HG03575 (cell line): ENCODE measurements at regions not wholly inside any gene's neighbourhood (a gene's known extent, or its start where the extent isn't known, plus 50 kb on each side); places are given as distances from the start of the nearest gene placed in this dataset.
"Not testable (repeated sequence)": the region's sequence is repeated elsewhere in the genome, so short reads cannot be mapped to it uniquely, and the experiment has no call there.

Experiments
- ATAC-seq: cut with Tn5 transposase; IDR thresholded peaks from one replicate; pipeline ENCODE4 v1.9.1; 2021; ENCODE audit not compliant: unreplicated experiment, insufficient number of reproducible peaks, low FRiP score; ENCODE audit errors: extremely low read depth

- ATAC-seq: not testable (repeated sequence)
Observed at GRCh38 chr1:121550817-121551216, 366.0 kb downstream of the SRGAP2C start.

GRCh38 chr1:121551491-121551890 is 366.7 kb downstream of the SRGAP2C start:
- ATAC-seq: not testable (repeated sequence)

- not testable (repeated sequence) for ATAC-seq
Observed at GRCh38 chr1:121556560-121556959, 371.8 kb downstream of the SRGAP2C start.

GRCh38 chr1:121558034-121558433 is 373.3 kb downstream of the SRGAP2C start:
- not testable (repeated sequence) for ATAC-seq

GRCh38 chr1:121558514-121558913 is 373.7 kb downstream of the SRGAP2C start:
- ATAC-seq: no peak

DNA sequence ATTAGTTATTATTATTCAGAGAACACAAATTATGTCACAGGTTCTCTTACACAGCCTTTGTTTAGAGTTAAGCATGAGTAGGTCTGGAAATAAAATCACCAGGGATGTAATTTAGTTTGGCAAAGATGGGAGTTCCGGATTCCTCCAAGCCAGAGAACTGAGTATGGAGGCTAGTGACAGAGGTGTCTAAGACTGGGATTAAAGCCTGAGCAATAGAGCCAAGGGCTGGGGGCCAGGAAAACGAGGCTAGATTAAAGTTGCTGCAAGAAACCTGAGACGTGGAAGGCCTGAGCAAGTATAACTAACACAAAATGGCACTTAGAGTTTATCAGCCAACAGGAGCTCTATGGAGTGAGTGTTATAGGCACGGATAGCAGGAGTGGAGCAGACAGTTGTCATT is 381.6 kb downstream of the SRGAP2C start:
- no peak for ATAC-seq

- no peak for ATAC-seq
Observed at GRCh38 chr1:121569428-121569827, 384.7 kb downstream of the SRGAP2C start.

- not testable (repeated sequence) for ATAC-seq
Observed at GRCh38 chr1:121573881-121574504, 389.2 kb downstream of the SRGAP2C start.

DNA sequence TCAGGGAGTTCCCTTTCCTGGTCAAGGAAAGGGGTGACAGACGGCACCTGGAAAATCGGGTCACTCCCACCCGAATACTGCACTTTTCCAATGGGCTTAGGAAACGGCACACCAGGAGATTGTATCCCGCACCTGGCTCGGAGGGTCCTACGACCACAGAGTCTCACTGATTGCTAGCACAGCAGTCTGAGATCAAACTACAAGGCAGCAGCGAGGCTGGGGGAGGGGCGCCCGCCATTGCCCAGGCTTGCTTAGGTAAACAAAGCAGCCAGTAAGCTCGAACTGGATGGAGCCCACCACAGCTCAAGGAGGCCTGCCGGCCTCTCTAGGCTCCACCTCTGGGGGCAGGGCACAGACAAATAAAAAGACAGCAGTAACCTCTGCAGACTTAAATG is 389.7 kb downstream of the SRGAP2C start:
- not testable (repeated sequence) for ATAC-seq

DNA sequence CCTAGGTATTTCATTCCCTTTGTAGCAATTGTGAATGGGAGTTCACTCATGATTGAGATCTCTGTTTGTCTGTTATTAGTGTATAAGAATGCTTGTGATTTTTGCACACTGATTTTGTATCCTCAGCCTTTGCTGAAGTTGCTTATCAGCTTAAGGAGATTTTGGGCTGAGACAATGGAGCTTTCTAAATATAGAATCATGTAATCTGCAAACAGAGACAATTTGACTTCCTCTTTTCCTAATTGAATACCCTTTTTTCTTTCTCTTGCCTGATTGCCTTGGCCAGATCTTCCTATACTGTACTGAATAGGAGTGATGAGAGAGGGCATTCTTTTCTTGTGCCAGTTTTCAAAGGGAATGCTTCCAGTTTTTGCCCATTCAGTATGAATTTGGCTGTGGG is 398.1 kb downstream of the SRGAP2C start:
- ATAC-seq: not testable (repeated sequence)

GRCh38 chr1:121586369-121587229 is 401.8 kb downstream of the SRGAP2C start:
- ATAC-seq: no peak

GRCh38 chr1:121587230-121587569 is 402.4 kb downstream of the SRGAP2C start:
- no peak for ATAC-seq

DNA sequence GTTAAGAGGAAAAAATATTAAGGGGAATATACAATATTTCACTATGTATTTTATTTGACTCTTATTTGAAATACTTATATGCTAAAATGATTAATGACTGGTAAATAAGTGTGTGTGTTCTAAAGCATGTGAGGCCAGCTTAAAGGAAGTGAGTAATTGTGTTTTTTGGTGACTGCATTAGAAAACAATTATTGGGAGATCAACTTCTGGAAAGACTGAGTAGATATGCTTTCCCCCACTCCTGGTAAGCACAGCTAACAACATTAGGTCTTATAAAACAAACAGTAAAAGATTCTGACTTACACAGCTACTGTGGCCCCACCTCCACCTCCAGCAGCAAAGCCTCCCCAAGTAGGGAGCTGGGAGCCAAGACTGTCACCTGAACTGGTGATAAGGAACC is 403.0 kb downstream of the SRGAP2C start:
- ATAC-seq: no peak

- ATAC-seq: no peak
Observed at GRCh38 chr1:121594096-121594495, 409.3 kb downstream of the SRGAP2C start.

DNA sequence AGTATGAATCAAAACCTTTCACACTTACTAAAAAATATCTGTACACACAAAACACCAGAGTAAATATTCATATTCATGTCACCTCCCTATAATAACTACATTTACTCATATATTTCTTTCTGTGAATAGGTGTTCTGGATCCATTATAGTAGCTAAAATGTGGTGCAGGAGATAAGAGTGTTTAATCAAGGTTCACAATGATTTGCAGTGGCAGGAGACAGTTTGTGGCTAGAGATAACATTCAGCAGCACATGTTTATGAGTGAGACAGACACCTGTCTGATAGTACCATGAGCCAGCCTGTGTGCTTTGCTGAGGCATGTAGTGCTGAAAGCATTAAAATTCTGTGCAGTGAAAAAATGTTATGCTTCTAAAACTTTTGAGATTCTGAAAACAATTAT is 410.3 kb downstream of the SRGAP2C start:
- no peak for ATAC-seq

- not testable (repeated sequence) for ATAC-seq
Observed at GRCh38 chr1:121604843-121605444, 420.2 kb downstream of the SRGAP2C start.

- not testable (repeated sequence) for ATAC-seq
Observed at GRCh38 chr1:121607499-121607898, 422.7 kb downstream of the SRGAP2C start.
